H1 (cell line): ENCODE measurements at regions not wholly inside any gene's neighbourhood (a gene's known extent, or its start where the extent isn't known, plus 50 kb on each side); places are given as distances from the start of the nearest gene placed in this dataset.
A peak's percentile ranks its signal among the peaks of the same experiment; 100 is the strongest.

ENCODE experiments used
- CTCF ChIA-PET: fragments of 300-600 bp; sonication (Branson Sonifier 250); formaldehyde crosslinking; loops from one replicate; lab custom pipeline; 2021; ENCODE audit not compliant: partially characterized antibody; lab: Charles Lee
- POLR2A ChIA-PET: fragments of 300-600 bp; sonication (Branson Sonifier 250); formaldehyde crosslinking; loops from one replicate; lab custom pipeline; 2021; ENCODE audit warnings: inconsistent platforms; ENCODE audit not compliant: partially characterized antibody; lab: Charles Lee
- DNase-seq, 2 experiments: peaks; one replicate each; pipeline versions ENCODE4 v3.0.0 to v3.0.0-alpha.2; 2010 to 2022; ENCODE audit warnings: low spot score in 2 of 2, low read depth in 1 of 2, mixed read lengths in 1 of 2
- FAIRE-seq: peaks from 2 replicates; lab custom pipeline; 2011; peaks lifted over from hg19 to GRCh38; lab: Jason Lieb, UNC
- H2AFZ ChIP-seq: 2 replicates; pipeline ENCODE4 v1.8.1; 2012; ENCODE audit warnings: low read length, inconsistent platforms
- H2AK5ac ChIP-seq: 2 replicates; pipeline ENCODE4 v1.6.1; 2013; ENCODE audit warnings: low read depth, low read length
- H2BK120ac ChIP-seq: replicated peaks from 2 replicates; pipeline ENCODE3; 2013; ENCODE audit warnings: low read depth, low read length, inconsistent platforms
- H2BK12ac ChIP-seq: 2 replicates; pipeline ENCODE4 v1.6.1; 2013; ENCODE audit warnings: low read depth, low read length
- H2BK15ac ChIP-seq: 2 replicates; pipeline ENCODE4 v1.6.1; 2013; ENCODE audit warnings: low read length
- H2BK20ac ChIP-seq: 2 replicates; pipeline ENCODE4 v1.6.1; 2013; ENCODE audit warnings: low read length
- H2BK5ac ChIP-seq: 2 replicates; pipeline ENCODE4 v1.6.1; 2013; ENCODE audit warnings: low read depth, low read length
- H3K14ac ChIP-seq: 2 replicates; pipeline ENCODE4 v1.6.1; 2013; ENCODE audit warnings: inconsistent platforms; ENCODE audit not compliant: insufficient read length
- H3K18ac ChIP-seq: 2 replicates; pipeline ENCODE4 v1.6.1; 2013; ENCODE audit warnings: low read length; ENCODE audit errors: extremely low read depth
- H3K23ac ChIP-seq: 2 replicates; pipeline ENCODE4 v1.6.1; 2013; ENCODE audit warnings: inconsistent platforms; ENCODE audit not compliant: insufficient read length
- H3K23me2 ChIP-seq: 2 replicates; pipeline ENCODE4 v1.6.1; 2013; ENCODE audit warnings: low read depth, low read length
- H3K27ac ChIP-seq: 2 replicates; pipeline ENCODE4 v1.6.1; 2011; ENCODE audit warnings: low read depth, low read length, inconsistent platforms
- H3K27me3 ChIP-seq, 4 experiments: replicated peaks in 1 of 4; 1 replicate in 1 of 4; 2 replicates in 3 of 4; pipeline versions ENCODE4 v1.6.1 to v1.8.1; 2011 to 2013; ENCODE audit warnings: low read length in 3 of 4, mild to moderate bottlenecking in 3 of 4, inconsistent platforms in 2 of 4, mixed read lengths in 2 of 4, moderate library complexity in 1 of 4; ENCODE audit not compliant: control insufficient read depth in 3 of 4, insufficient read depth in 3 of 4; ENCODE audit errors: extremely low read depth in 1 of 4
- H3K36me3 ChIP-seq, 4 experiments: 2 replicates each; pipeline versions ENCODE4 v1.6.1 to v1.8.1; 2011 to 2013; ENCODE audit warnings: mild to moderate bottlenecking in 4 of 4, low read length in 3 of 4, moderate library complexity in 2 of 4, control low read depth in 1 of 4, inconsistent platforms in 1 of 4; ENCODE audit not compliant: insufficient read depth in 4 of 4, control insufficient read depth in 2 of 4
- H3K4ac ChIP-seq: replicated peaks from 2 replicates; pipeline ENCODE3; 2013; ENCODE audit warnings: low read length, low read depth, mixed read lengths, inconsistent platforms; ENCODE audit not compliant: insufficient read length
- H3K4me1 ChIP-seq, 4 experiments: replicated peaks in 1 of 4; 1 replicate in 1 of 4; 2 replicates in 3 of 4; pipeline versions ENCODE4 v1.6.1 to v1.8.1; 2011 to 2013; ENCODE audit warnings: low read length in 3 of 4, inconsistent platforms in 2 of 4, mixed read lengths in 1 of 4; ENCODE audit not compliant: insufficient read depth in 4 of 4, control insufficient read depth in 3 of 4
- H3K4me2 ChIP-seq, 2 experiments: 2 replicates each; pipeline versions ENCODE4 v1.6.1 to v1.8.1; 2011 to 2013; ENCODE audit warnings: low read depth in 2 of 2, low read length in 2 of 2, control low read depth in 1 of 2, inconsistent platforms in 1 of 2, mild to moderate bottlenecking in 1 of 2; ENCODE audit not compliant: insufficient read depth in 1 of 2
- H3K4me3 ChIP-seq, 4 experiments: fragments of 200-600, 300-600 bp in 1 of 4; sonication (generic), shearing (Covaris generic), sonication (Bioruptor Twin) in 1 of 4; 2 replicates each; pipeline versions ENCODE4 v1.5.1 to v1.8.1; 2011 to 2016; ENCODE audit warnings: low read length in 4 of 4, low read depth in 3 of 4, control low read depth in 2 of 4, inconsistent platforms in 2 of 4, mild to moderate bottlenecking in 2 of 4, mixed read lengths in 1 of 4, moderate library complexity in 1 of 4; ENCODE audit not compliant: insufficient read depth in 2 of 4; ENCODE audit errors: extremely low read depth in 1 of 4
- H3K56ac ChIP-seq: replicated peaks from 2 replicates; pipeline ENCODE3; 2013; ENCODE audit warnings: low read depth, mild to moderate bottlenecking, mixed read lengths, low read length, inconsistent platforms; ENCODE audit not compliant: insufficient read length
- H3K79me1 ChIP-seq: 2 replicates; pipeline ENCODE4 v1.6.1; 2013; ENCODE audit warnings: low read depth, low read length, control low read depth
- H3K79me2 ChIP-seq, 2 experiments: 2 replicates each; pipeline versions ENCODE4 v1.6.1 to v1.8.1; 2012 to 2013; ENCODE audit warnings: low read length in 2 of 2, mild to moderate bottlenecking in 2 of 2, inconsistent platforms in 1 of 2; ENCODE audit not compliant: insufficient read depth in 2 of 2, control insufficient read depth in 1 of 2
- H3K9ac ChIP-seq, 4 experiments: replicated peaks in 1 of 4; 1 replicate in 1 of 4; 2 replicates in 3 of 4; pipeline versions ENCODE4 v1.6.1 to v1.8.1; 2011 to 2013; ENCODE audit warnings: low read depth in 3 of 4, low read length in 3 of 4, control low read depth in 2 of 4, mild to moderate bottlenecking in 2 of 4, moderate library complexity in 2 of 4, inconsistent platforms in 1 of 4; ENCODE audit errors: extremely low read depth in 1 of 4
- H3K9me3 ChIP-seq, 2 experiments: 2 replicates each; pipeline versions ENCODE4 v1.6.1 to v1.8.1; 2012 to 2013; ENCODE audit warnings: mild to moderate bottlenecking in 2 of 2, moderate library complexity in 2 of 2, control low read depth in 1 of 2, inconsistent platforms in 1 of 2, low read depth in 1 of 2, low read length in 1 of 2, mixed read lengths in 1 of 2; ENCODE audit not compliant: insufficient read depth in 2 of 2
- H4K20me1 ChIP-seq, 2 experiments: replicated peaks in 1 of 2; 2 replicates each; pipeline versions ENCODE3 to v1.8.1; 2011 to 2013; ENCODE audit warnings: inconsistent platforms in 2 of 2, low read length in 2 of 2, mild to moderate bottlenecking in 1 of 2; ENCODE audit not compliant: insufficient read depth in 2 of 2, control insufficient read depth in 1 of 2
- H4K5ac ChIP-seq: 2 replicates; pipeline ENCODE4 v1.6.1; 2013; ENCODE audit warnings: low read length, low read depth, mixed read lengths, inconsistent platforms; ENCODE audit not compliant: insufficient read length
- H4K8ac ChIP-seq: 2 replicates; pipeline ENCODE4 v1.8.0; 2013; ENCODE audit warnings: mild to moderate bottlenecking, moderate library complexity, low read length, inconsistent platforms; ENCODE audit not compliant: insufficient read depth; ENCODE audit errors: extremely low read depth
- H4K91ac ChIP-seq: replicated peaks from 2 replicates; pipeline ENCODE3; 2013; ENCODE audit warnings: low read length, mixed read lengths, inconsistent platforms; ENCODE audit not compliant: insufficient read length
- ATF3 ChIP-seq: IDR thresholded peaks from 2 replicates; pipeline ENCODE4 v1.6.1; 2011; ENCODE audit warnings: low read depth, mild to moderate bottlenecking, low read length; ENCODE audit not compliant: insufficient read depth
- BRCA1 ChIP-seq: IDR thresholded peaks from 2 replicates; pipeline ENCODE4 v1.6.1; 2012; ENCODE audit warnings: low read depth, low read length, improper control_type of control experiment
- EZH2 ChIP-seq: fragments of 200-600 bp; sonication (generic); IDR thresholded peaks from 2 replicates; pipeline ENCODE4 v1.7.1; 2012; ENCODE audit warnings: low read depth, mild to moderate bottlenecking, moderate library complexity, low read length, inconsistent platforms; ENCODE audit not compliant: severe bottlenecking
- GTF2F1 ChIP-seq: IDR thresholded peaks from 2 replicates; pipeline ENCODE4 v1.6.1; 2012; ENCODE audit warnings: low read depth, low read length, improper control_type of control experiment, borderline replicate concordance
- HDAC6 ChIP-seq: IDR thresholded peaks from one replicate; pipeline ENCODE4 v1.7.1; 2012; ENCODE audit warnings: low read depth, mild to moderate bottlenecking, inconsistent platforms, low read length, moderate library complexity
- KDM4A ChIP-seq: IDR thresholded peaks from one replicate; pipeline ENCODE4 v1.7.1; 2012; ENCODE audit warnings: low read depth, mild to moderate bottlenecking, moderate library complexity, low read length, inconsistent platforms; ENCODE audit not compliant: severe bottlenecking
- KDM5A ChIP-seq: fragments of 200-600 bp; IDR thresholded peaks from 2 replicates; pipeline ENCODE4 v1.7.1; 2012; ENCODE audit warnings: mild to moderate bottlenecking, low read length, inconsistent platforms, mixed read lengths
- POLR2A ChIP-seq, 2 experiments: IDR thresholded peaks; 1 replicate in 1 of 2; 2 replicates in 1 of 2; pipeline ENCODE4 v1.6.1; 2011; ENCODE audit warnings: low read depth in 2 of 2, low read length in 2 of 2, mild to moderate bottlenecking in 2 of 2; ENCODE audit errors: control extremely low read depth in 1 of 2
- POLR2AphosphoS5 ChIP-seq: IDR thresholded peaks from 2 replicates; pipeline ENCODE4 v1.6.1; 2011; ENCODE audit warnings: low read depth, low read length
- POU5F1 ChIP-seq: IDR thresholded peaks from 2 replicates; pipeline ENCODE4 v1.6.1; 2011; ENCODE audit warnings: low read depth, mild to moderate bottlenecking, low read length, moderate library complexity
- RNF2 ChIP-seq: fragments of 200-900, 300-1000 bp; sonication (generic); IDR thresholded peaks from 2 replicates; pipeline ENCODE4 v1.7.1; 2016; ENCODE audit warnings: borderline replicate concordance, low read depth, mild to moderate bottlenecking, antibody characterized with exemption, low read length; ENCODE audit not compliant: poor library complexity, severe bottlenecking; ENCODE audit errors: missing control alignments
- RXRA ChIP-seq: IDR thresholded peaks from 2 replicates; pipeline ENCODE4 v1.6.1; 2011; ENCODE audit warnings: low read depth, mild to moderate bottlenecking, low read length, moderate library complexity; ENCODE audit not compliant: insufficient read depth
- SP1 ChIP-seq: IDR thresholded peaks from 2 replicates; pipeline ENCODE4 v1.6.1; 2011; ENCODE audit warnings: low read depth, low read length
- YY1 ChIP-seq: IDR thresholded peaks from 2 replicates; pipeline ENCODE4 v1.6.1; 2011; ENCODE audit warnings: low read depth, mild to moderate bottlenecking, low read length
- WGBS, 2 experiments: shearing (Covaris generic) in 1 of 2; methylation state at CpG; one replicate each; pipeline versions ENCODE4 v1.1.6 to v1.1.7; 2013 to 2015; ENCODE audit warnings: low lambda C conversion rate in 2 of 2, mixed read lengths in 2 of 2, inconsistent platforms in 1 of 2, low coverage in 1 of 2, missing lambda C conversion rate in 1 of 2; ENCODE audit not compliant: insufficient replicate concordance in 2 of 2, insufficient coverage in 1 of 2, insufficient read length in 1 of 2; ENCODE audit errors: extremely low coverage in 1 of 2, missing lambda C conversion rate in 1 of 2; 5-methylcytosine and 5-hydroxymethylcytosine counted together

- DNase-seq (no peak), FAIRE-seq (no peak)
- no peak overlapping the region for H3K23ac ChIP-seq
- POLR2A ChIA-PET, result interaction anchor here (1.6 kb wide), 1 partner anchor 69 kb away, joined by 3 read pairs; no protein-coding TSS in a partner anchor
- H3K4ac ChIP-seq, result no peak overlapping the region
- WGBS, 2 experiments, result 86% methylated on average over 4 of the region's 4 CpGs; no CpG with 5 or more reads in 1 of the 2 experiments
- H2AFZ ChIP-seq, result no peak overlapping the region
- H3K4me2 ChIP-seq, result peak overlapping the region in 1 of 2 experiments; percentile 67; a peak in 2 of 4 replicates
- H2BK5ac ChIP-seq, result 0 out of 2 replicates have a peak overlapping the region, but pooled peaks have one; percentile 8
- CTCF ChIA-PET, result interaction anchor here (0.7 to 6.3 kb wide), 4 partner anchors 9 to 225 kb away, joined by 3 to 53 read pairs (median 6); no protein-coding TSS in a partner anchor
- H4K5ac ChIP-seq, result no peak overlapping the region
- H3K4me1 ChIP-seq, result peaks cover 13 to 46% (median 42%) of the 10 kb centered on the region in 4 experiments
- H2BK20ac ChIP-seq, result no peak overlapping the region
- H3K27ac ChIP-seq, result no peak overlapping the region
- 0 out of 2 replicates have a peak overlapping the region, but pooled peaks have one; percentile 13 for H2BK15ac ChIP-seq
- H4K8ac ChIP-seq, result no peak overlapping the region
- no peak overlapping the region; the same call in 1 of the 2 replicates for H2BK12ac ChIP-seq
- H3K56ac ChIP-seq, result no peak overlapping the region
- no peaks in the 10 kb centered on the region for H4K20me1 ChIP-seq
- H3K14ac ChIP-seq, result no peak overlapping the region
- H3K4me3 ChIP-seq, result no peak overlapping the region
- H3K23me2 ChIP-seq, result no peaks in the 10 kb centered on the region; the same call in 1 of the 2 replicates
- H3K18ac ChIP-seq, result peak overlapping the region; percentile 20; the same call in 1 of the 2 replicates
- no peaks in the 10 kb centered on the region for H3K9me3 ChIP-seq
- H3K9ac ChIP-seq, result no peak overlapping the region
- no peak overlapping the region for H2BK120ac ChIP-seq
- H3K79me2 ChIP-seq, result peaks cover 0 to 16% of the 10 kb centered on the region in 2 experiments; a peak in 2 of 4 replicates
- H2AK5ac ChIP-seq, result no peak overlapping the region
- H3K79me1 ChIP-seq, result no peaks in the 10 kb centered on the region
- no peak overlapping the region for H4K91ac ChIP-seq
- peaks cover 0 to 6% (median 2%) of the 10 kb centered on the region in 4 experiments; a peak in 2 of 8 replicates for H3K36me3 ChIP-seq
- no peaks in the 10 kb centered on the region for H3K27me3 ChIP-seq
- TF ChIP-seq YY1 (no peak), ATF3 (no peak), POLR2AphosphoS5 (no peak), BRCA1 (no peak), KDM4A (no peak), EZH2 (no peak), POLR2A (IDR thresholded peaks at IDR 0.05; ENCODE audit: control extremely low read depth in 1 of 2, low read depth in 2 of 2, low read length in 2 of 2) (no peak), SP1 (no peak), RNF2 (no peak), POU5F1 (no peak), GTF2F1 (no peak), RXRA (no peak), KDM5A (no peak), HDAC6 (no peak)
These were observed 151.1 kb upstream of the CAMK1G start for GRCh38 chr1:209432443-209432825.
